GM13977 (cell line): ENCODE measurements at regions not wholly inside any gene's neighbourhood (a gene's known extent, or its start where the extent isn't known, plus 50 kb on each side); places are given as distances from the start of the nearest gene placed in this dataset.

Source experiments
- DNase-seq: peaks from one replicate; pipeline ENCODE4 v3.0.0; 2012; ENCODE audit warnings: low spot score
- in situ Hi-C: fragments of 300-500 bp; cut with MboI; formaldehyde crosslinking; loops from one replicate; pipeline ENCODE4 v1.12.0; 2022; ENCODE audit warnings: low sequenced_read_pairs, low pct_unique_long_range_greater_than_20kb, mixed read lengths, inconsistent platforms; ENCODE audit not compliant: unreplicated experiment
- TF ChIP-seq, protein P1 (sequence below): IDR thresholded peaks from 2 replicates; pipeline ENCODE4 v1.5.1; 2012; ENCODE audit warnings: mild to moderate bottlenecking, control low read depth; ENCODE audit not compliant: insufficient read depth; ENCODE audit errors: extremely low read depth, missing control alignments

DNA sequence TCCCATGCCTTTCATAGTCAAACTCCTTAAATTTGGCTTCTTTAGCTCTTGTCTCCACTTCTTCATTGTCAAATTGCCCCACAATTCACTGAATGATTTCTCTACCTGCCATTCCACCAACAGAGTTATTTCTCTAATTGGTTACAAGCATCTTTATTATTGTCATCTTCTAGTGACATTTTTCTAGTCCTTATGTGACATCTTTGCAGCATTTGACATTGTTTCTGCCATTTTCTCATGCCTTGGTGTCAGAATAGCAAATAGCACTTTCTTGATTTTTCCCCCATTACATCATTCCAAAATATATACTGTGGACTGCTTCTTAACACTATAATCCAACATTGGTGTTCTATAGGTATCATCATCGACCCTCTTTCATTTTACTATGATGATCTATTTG is 137.7 kb upstream of the HDDC2 start:
- DNase-seq, result no peak
- in situ Hi-C loops, result no loop called here

DNA sequence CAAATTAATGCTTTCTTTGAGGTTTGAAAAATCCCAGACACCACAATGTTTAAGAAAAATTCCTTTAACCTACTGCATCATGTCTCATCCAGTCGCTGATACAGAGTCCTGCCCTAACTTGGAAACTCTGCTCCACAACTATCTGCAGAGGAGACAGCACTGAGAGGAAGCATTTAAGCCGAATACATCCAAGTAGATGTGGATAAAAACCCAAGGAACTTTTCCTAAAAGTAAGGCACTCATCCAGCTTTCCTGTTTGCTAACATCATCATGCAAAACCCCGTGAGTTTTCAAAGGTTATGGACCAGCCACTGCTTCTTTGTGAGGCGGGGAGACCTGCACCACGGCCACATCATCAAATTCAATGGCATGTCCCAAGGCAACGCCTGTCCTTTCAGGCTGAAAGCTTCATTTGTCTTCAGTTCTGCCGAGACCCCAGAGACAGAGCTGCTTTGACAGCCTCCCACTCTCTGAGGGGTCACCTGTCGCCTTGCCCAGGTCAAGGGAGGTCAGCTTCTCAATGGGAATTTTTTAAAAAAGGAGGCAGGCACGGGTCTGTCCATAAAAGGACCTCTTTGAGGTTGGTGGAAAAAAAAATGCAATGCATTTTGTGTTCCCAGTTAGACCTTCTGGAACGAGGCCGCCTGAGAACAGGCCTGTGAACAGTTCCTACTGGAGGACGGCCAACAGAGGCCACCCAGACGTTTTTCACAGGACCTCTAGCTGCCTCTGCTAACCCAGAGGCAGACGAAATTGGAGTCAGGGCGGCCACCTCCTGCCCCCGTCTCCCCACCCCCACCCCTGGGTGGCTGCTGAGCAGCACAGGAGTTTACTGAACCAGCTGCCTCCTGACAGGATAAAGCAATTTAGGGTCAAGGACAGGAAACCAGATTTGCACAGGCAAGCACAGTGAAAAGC is 142.5 kb upstream of the HDDC2 start:
- in situ Hi-C loops, result no loop called here
- no peak for DNase-seq
- TF ChIP-seq, protein P1, sequence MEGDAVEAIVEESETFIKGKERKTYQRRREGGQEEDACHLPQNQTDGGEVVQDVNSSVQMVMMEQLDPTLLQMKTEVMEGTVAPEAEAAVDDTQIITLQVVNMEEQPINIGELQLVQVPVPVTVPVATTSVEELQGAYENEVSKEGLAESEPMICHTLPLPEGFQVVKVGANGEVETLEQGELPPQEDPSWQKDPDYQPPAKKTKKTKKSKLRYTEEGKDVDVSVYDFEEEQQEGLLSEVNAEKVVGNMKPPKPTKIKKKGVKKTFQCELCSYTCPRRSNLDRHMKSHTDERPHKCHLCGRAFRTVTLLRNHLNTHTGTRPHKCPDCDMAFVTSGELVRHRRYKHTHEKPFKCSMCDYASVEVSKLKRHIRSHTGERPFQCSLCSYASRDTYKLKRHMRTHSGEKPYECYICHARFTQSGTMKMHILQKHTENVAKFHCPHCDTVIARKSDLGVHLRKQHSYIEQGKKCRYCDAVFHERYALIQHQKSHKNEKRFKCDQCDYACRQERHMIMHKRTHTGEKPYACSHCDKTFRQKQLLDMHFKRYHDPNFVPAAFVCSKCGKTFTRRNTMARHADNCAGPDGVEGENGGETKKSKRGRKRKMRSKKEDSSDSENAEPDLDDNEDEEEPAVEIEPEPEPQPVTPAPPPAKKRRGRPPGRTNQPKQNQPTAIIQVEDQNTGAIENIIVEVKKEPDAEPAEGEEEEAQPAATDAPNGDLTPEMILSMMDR, result no peak

More for the DNA sequence above, 137.7 kb upstream of the HDDC2 start:
- TF ChIP-seq, protein P1, result no peak

DNA sequence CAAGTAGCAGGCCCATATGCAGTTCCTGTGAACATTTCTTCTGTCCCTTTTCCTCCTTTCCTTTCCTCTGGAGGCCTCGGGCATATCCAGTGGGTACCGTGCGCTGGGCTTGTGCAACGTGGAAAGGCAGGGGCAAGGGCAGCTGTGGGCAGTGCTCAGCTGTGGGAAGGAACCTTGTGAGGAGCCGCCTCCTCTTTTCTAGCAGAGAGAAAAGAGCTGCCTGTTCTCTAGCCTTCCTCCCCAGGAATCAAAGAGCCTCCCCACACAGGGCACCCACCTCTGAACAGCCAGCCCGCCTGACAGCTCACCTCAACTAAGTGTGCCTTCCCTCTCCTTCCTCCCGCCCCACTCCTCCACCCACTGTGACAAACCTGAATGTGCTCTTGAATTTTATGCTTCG is 143.3 kb upstream of the HDDC2 start:
- TF ChIP-seq, protein P1, result no peak
- DNase-seq, result no peak
- in situ Hi-C loops, result no loop called here

DNA sequence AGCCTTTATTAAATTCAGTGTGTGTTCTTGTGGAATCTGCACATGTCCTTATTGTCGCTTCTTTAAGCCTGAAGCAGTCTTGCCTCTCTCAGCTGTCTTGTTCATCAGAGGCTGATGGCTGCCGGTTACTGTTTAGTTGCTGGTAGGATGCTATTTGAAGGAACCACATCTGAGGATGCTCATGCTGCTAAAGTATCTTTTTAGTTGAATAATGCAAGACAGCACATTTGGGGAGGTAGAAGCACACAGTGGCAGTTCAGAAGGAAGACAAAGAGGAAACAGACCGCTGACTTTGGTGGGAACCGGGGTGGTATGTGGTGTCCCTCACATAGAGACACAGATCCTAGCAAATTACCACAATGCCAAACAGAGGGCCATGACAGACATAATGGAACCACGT is 144.2 kb upstream of the HDDC2 start:
- DNase-seq, result no peak
- TF ChIP-seq, protein P1, result no peak
- in situ Hi-C loops, result no loop called here

DNA sequence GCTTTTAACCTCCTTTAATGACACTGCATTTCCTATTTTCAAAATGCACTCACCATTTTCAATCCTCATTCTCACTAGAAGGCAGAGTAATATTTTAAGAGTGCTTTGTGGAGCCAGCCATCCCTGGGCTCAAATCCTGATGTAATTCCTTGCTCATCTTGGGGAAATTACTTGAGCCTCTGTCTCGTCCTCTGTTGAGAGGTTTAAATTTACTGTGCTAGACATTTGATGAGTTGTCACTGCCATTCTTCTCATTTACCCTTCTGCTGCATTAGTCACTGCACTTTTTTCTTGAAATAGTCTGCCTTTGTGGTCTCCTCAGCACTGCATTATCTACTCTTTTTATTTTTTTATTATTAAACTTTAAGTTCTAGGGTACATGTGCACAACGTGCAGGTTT is 150.0 kb upstream of the HDDC2 start:
- in situ Hi-C loops, result no loop called here
- no peak for DNase-seq
- TF ChIP-seq, protein P1, result no peak

DNA sequence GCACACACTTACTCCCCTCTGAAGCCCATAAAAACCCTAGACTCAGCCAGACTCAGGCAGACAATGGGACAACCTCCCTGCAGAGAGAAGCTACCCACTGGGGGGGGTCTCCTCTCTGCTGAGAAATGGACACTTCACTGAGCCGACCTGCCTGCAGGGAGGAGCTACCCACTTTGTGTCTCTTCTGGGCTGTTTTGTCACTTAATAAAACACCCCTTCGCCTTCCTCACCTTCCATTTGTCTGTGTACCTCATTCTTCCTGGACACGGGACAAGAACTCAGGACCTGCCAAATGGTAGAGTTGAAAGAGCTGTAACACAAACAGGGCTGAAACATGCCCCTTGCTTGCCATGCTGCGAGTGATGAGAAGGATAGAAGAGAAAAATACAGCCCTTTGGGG is 151.7 kb upstream of the HDDC2 start:
- in situ Hi-C loops, result no loop called here
- DNase-seq, result no peak
- TF ChIP-seq, protein P1, result no peak
